ENCODE measurements at regions not wholly inside any gene's neighbourhood (a gene's known extent, or its start where the extent isn't known, plus 50 kb on each side); places are given as distances from the start of the nearest gene placed in this dataset.

GRCh38 chr12:97274386-97274785, 188.2 kb upstream of the RMST start:
- CTCF ChIA-PET = no interaction called here
- Mint-ChIP-seq H3K9me3 (peaks cover 22% of the 10 kb centered on the region), H3K4me3 (no peak overlapping the region), H3K27ac (no peak overlapping the region), H3K27me3 (ENCODE audit: low read depth) (peaks cover 15% of the 10 kb centered on the region), H3K4me1 (peaks cover 21% of the 10 kb centered on the region), H3K36me3 (peaks cover 18% of the 10 kb centered on the region)
- POLR2A ChIA-PET = no interaction called here
- DNase-seq (ENCODE audit: low spot score) = no peak
- ATAC-seq = no peak
- TF ChIP-seq E2F1 (CRISPR knock-in tag; IDR thresholded peaks at IDR 0.05) (no peak), MAX (CRISPR knock-in tag; IDR thresholded peaks at IDR 0.05) (no peak), SMAD3 (CRISPR knock-in tag; IDR thresholded peaks at IDR 0.05; ENCODE audit: borderline replicate concordance) (no peak), CBFB (CRISPR knock-in tag; IDR thresholded peaks at IDR 0.05; ENCODE audit: low read depth) (no peak), GRHL2 (CRISPR knock-in tag; IDR thresholded peaks at IDR 0.05; ENCODE audit: insufficient replicate concordance, severe bottlenecking) (no peak), AFF4 (CRISPR knock-in tag; IDR thresholded peaks at IDR 0.05; ENCODE audit: borderline replicate concordance) (no peak), ZBTB21 (CRISPR knock-in tag; IDR thresholded peaks at IDR 0.05; ENCODE audit: borderline replicate concordance) (no peak), ARID4B (CRISPR knock-in tag; IDR thresholded peaks at IDR 0.05; ENCODE audit: borderline replicate concordance) (no peak), GABPB1 (CRISPR knock-in tag; IDR thresholded peaks at IDR 0.05) (no peak), ZBTB43 (CRISPR knock-in tag; IDR thresholded peaks at IDR 0.05) (no peak), MLX (CRISPR knock-in tag; IDR thresholded peaks at IDR 0.05) (no peak), ZSCAN18 (CRISPR knock-in tag; IDR thresholded peaks at IDR 0.05) (no peak), ZNF532 (CRISPR knock-in tag; IDR thresholded peaks at IDR 0.05; ENCODE audit: borderline replicate concordance) (no peak), ATF1 (CRISPR knock-in tag; IDR thresholded peaks at IDR 0.05) (no peak), FOXP4 (CRISPR knock-in tag; IDR thresholded peaks at IDR 0.05) (no peak), ZNF423 (CRISPR knock-in tag; IDR thresholded peaks at IDR 0.05) (no peak), RELA (CRISPR knock-in tag; IDR thresholded peaks at IDR 0.05; ENCODE audit: borderline replicate concordance) (no peak), OVOL2 (CRISPR knock-in tag; IDR thresholded peaks at IDR 0.05; ENCODE audit: borderline replicate concordance) (no peak)

Measured in WTC11 (cell line).